Immature natural killer cell (primary cell): ENCODE measurements at regions not wholly inside any gene's neighbourhood (a gene's known extent, or its start where the extent isn't known, plus 50 kb on each side); places are given as distances from the start of the nearest gene placed in this dataset.

ENCODE experiments used
- DNase-seq, 3 donors: peaks; one replicate each; pipeline ENCODE4 v3.0.0; 2022; ENCODE audit warnings: mixed read lengths in 1 of 3
- H3K27ac Mint-ChIP-seq, 6 donors: one replicate each; pipeline ENCODE4 v1.8.0; 2020; ENCODE audit warnings: mixed read lengths in 6 of 6, mild to moderate bottlenecking in 5 of 6, inconsistent platforms in 4 of 6, moderate library complexity in 3 of 6
- H3K27me3 Mint-ChIP-seq, 3 donors: one replicate each; pipeline ENCODE4 v1.8.0; 2020 to 2021; ENCODE audit warnings: low read depth in 3 of 3, mild to moderate bottlenecking in 3 of 3, mixed read lengths in 3 of 3, moderate library complexity in 3 of 3, inconsistent platforms in 1 of 3
- H3K36me3 Mint-ChIP-seq, 3 donors: one replicate each; pipeline ENCODE4 v1.8.0; 2020; ENCODE audit warnings: mixed read lengths in 3 of 3, inconsistent platforms in 2 of 3, mild to moderate bottlenecking in 2 of 3
- H3K4me1 Mint-ChIP-seq, 2 donors: one replicate each; pipeline ENCODE4 v1.8.0; 2020; ENCODE audit warnings: inconsistent platforms in 2 of 2, mild to moderate bottlenecking in 2 of 2, mixed read lengths in 2 of 2, moderate library complexity in 1 of 2
- H3K4me3 Mint-ChIP-seq, 5 donors: one replicate each; pipeline ENCODE4 v1.8.0; 2020; ENCODE audit warnings: mild to moderate bottlenecking in 5 of 5, mixed read lengths in 5 of 5, inconsistent platforms in 3 of 5, moderate library complexity in 3 of 5
- H3K9me3 Mint-ChIP-seq, 6 donors: one replicate each; pipeline ENCODE4 v1.8.0; 2020; ENCODE audit warnings: mild to moderate bottlenecking in 6 of 6, mixed read lengths in 6 of 6, inconsistent platforms in 4 of 6, moderate library complexity in 3 of 6

- DNase-seq, result no peak
- Mint-ChIP-seq H3K27me3 (peaks cover 0 to 7% (median 2%) of the 10 kb centered on the region in 3 donors), H3K4me1 (no peaks in the 10 kb centered on the region), H3K4me3 (no peak overlapping the region), H3K36me3 (no peaks in the 10 kb centered on the region), H3K27ac (no peak overlapping the region), H3K9me3 (no peaks in the 10 kb centered on the region)
These were observed 146.2 kb upstream of the ZBED5 start for GRCh38 chr11:11004069-11004468.

DNA sequence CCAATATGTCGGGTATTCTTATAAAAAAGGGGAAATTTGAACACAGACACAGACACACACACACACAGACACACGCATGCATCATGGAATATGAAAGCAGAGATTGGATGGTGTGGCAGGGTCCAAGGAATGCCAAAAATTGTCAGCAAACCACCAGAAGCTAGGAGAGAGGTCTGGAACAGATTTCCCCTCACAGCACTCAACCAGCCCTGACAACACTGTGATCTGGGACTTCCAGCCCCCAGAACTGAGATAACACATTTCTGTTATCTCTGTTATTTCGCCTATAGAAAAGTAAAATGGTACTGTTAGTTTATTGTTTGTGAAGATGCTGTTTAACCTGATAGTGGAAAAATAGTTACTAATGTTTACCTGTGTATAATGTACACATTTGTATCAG, 145.4 kb upstream of the ZBED5 start:
- no peak for DNase-seq
- H3K27me3 Mint-ChIP-seq, result peaks cover 0 to 9% (median 2%) of the 10 kb centered on the region in 3 donors
- H3K4me3 Mint-ChIP-seq, result no peak overlapping the region
- H3K36me3 Mint-ChIP-seq, result no peaks in the 10 kb centered on the region
- no peak overlapping the region for H3K27ac Mint-ChIP-seq
- no peaks in the 10 kb centered on the region for H3K4me1 Mint-ChIP-seq
- no peaks in the 10 kb centered on the region for H3K9me3 Mint-ChIP-seq

DNA sequence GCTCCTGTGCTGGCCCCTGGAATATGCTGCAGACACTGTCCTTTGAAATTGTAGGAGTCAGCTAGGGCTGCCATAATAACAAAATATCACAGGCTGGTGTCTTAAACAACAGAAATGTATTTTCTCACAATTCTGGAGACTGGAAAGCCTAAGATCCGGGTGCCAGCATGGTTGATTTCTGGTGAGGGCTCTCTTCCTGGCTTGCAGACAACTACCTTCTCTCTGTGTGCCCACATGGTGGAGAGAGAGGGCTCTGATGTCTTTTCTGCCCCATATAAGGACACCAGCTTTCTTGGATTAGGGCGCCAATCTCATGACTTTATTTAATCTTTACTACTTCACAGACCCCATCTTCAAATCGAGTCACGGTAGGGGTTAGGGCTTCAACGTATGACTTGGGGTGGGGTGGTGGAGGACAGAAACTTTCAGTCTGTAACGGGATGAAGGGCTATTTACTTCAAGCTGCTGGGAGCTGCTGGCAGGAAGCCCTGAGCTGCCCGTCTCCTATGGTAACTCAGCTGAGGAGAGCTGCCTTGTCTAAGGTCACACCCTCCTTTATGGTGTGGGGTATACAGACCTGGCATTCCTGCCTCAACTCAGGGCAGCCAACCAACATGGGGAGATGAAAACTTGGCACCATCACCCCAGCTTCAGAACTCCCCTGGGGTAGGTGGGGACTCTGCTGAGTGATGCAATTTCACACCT, 142.9 kb upstream of the ZBED5 start:
- no peak overlapping the region for H3K27ac Mint-ChIP-seq

GRCh38 chr11:10998674-10999073, 140.8 kb upstream of the ZBED5 start:
- Mint-ChIP-seq H3K4me1 (no peaks in the 10 kb centered on the region), H3K4me3 (no peak overlapping the region), H3K27ac (no peak overlapping the region), H3K27me3 (peaks cover 0 to 9% (median 4%) of the 10 kb centered on the region in 3 donors), H3K9me3 (no peaks in the 10 kb centered on the region), H3K36me3 (no peaks in the 10 kb centered on the region)
- DNase-seq, result no peak

More for the DNA sequence above, 142.9 kb upstream of the ZBED5 start:
- H3K4me3 Mint-ChIP-seq, result no peak overlapping the region
- no peaks in the 10 kb centered on the region for H3K36me3 Mint-ChIP-seq
- DNase-seq, result no peak
- no peaks in the 10 kb centered on the region for H3K9me3 Mint-ChIP-seq
- no peaks in the 10 kb centered on the region for H3K4me1 Mint-ChIP-seq
- H3K27me3 Mint-ChIP-seq, result peaks cover 0 to 9% (median 6%) of the 10 kb centered on the region in 3 donors

DNA sequence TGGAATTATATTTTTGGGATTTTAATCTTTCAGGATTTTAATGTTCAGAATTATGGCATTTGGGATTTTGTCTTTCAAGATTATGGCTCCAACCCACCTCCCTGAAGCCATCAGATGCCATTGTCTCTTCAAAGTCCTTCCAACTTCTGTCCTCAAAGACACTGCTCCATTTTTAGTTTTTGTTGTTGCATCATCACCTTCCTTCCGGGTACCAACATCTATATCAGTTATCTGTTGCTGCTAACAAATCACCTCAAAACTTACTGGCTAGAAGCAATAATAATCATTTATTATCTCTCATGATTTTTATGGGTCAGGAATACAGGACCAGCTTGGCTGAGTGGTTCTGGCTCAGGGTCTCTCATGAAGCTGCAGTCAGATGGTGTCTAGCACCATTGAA, 138.8 kb upstream of the ZBED5 start:
- H3K27ac Mint-ChIP-seq, result no peak overlapping the region
- no peak for DNase-seq
- no peaks in the 10 kb centered on the region for H3K36me3 Mint-ChIP-seq
- no peaks in the 10 kb centered on the region for H3K4me1 Mint-ChIP-seq
- H3K4me3 Mint-ChIP-seq, result no peak overlapping the region
- peaks cover 0 to 7% (median 4%) of the 10 kb centered on the region in 3 donors for H3K27me3 Mint-ChIP-seq
- no peaks in the 10 kb centered on the region for H3K9me3 Mint-ChIP-seq

- H3K27me3 Mint-ChIP-seq, result peaks cover 1 to 4% (median 3%) of the 10 kb centered on the region in 3 donors
- no peaks in the 10 kb centered on the region for H3K9me3 Mint-ChIP-seq
- H3K4me1 Mint-ChIP-seq, result no peaks in the 10 kb centered on the region
- no peak overlapping the region for H3K4me3 Mint-ChIP-seq
- H3K36me3 Mint-ChIP-seq, result no peaks in the 10 kb centered on the region
- H3K27ac Mint-ChIP-seq, result no peak overlapping the region
- no peak for DNase-seq
These were observed 135.8 kb upstream of the ZBED5 start for GRCh38 chr11:10993640-10994039.

- DNase-seq, result no peak
- Mint-ChIP-seq H3K27ac (no peak overlapping the region), H3K4me1 (no peaks in the 10 kb centered on the region)
These were observed 135.3 kb upstream of the ZBED5 start for GRCh38 chr11:10993186-10993585.

GRCh38 chr11:10991393-10991792, 133.5 kb upstream of the ZBED5 start:
- Mint-ChIP-seq H3K9me3 (no peaks in the 10 kb centered on the region), H3K4me3 (no peak overlapping the region), H3K27ac (no peak overlapping the region), H3K36me3 (no peaks in the 10 kb centered on the region), H3K27me3 (peaks cover 0 to 3% (median 1%) of the 10 kb centered on the region in 3 donors), H3K4me1 (no peaks in the 10 kb centered on the region)
- DNase-seq, result no peak

More at GRCh38 chr11:10993186-10993585, 135.3 kb upstream of the ZBED5 start:
- Mint-ChIP-seq H3K27me3 (peaks cover 1 to 4% (median 3%) of the 10 kb centered on the region in 3 donors), H3K4me3 (no peak overlapping the region), H3K36me3 (no peaks in the 10 kb centered on the region), H3K9me3 (no peaks in the 10 kb centered on the region)

DNA sequence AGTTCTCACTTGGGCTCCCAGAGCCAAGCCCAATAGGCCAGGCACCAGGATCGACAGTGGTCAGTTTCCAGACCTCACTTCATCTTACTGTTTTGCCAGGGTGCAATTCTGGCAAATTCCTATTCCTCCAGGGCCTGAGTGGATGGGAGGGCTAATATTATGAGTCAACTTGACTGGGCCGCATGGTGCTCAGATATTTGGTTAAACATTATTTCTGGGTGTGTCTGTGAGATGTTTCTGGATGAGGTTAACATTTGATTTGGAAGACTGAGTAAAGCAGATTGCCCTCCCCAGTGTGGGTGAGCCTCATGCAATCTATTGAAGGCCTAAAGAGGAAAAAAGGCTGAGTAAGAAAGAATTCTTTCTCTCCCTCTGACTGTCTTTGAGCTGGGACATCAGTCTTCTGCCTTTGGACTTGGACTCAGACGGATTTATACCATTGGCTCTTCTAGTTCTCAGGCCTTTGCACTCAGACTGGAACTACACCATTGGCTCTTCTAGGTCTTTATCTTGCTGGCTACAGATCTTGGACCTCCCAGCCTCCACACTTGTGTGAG, 132.9 kb upstream of the ZBED5 start:
- H3K9me3 Mint-ChIP-seq, result no peaks in the 10 kb centered on the region
- H3K4me3 Mint-ChIP-seq, result no peak overlapping the region
- H3K27me3 Mint-ChIP-seq, result peaks cover 0 to 3% (median 1%) of the 10 kb centered on the region in 3 donors
- H3K4me1 Mint-ChIP-seq, result no peaks in the 10 kb centered on the region
- DNase-seq, result no peak
- no peaks in the 10 kb centered on the region for H3K36me3 Mint-ChIP-seq
- H3K27ac Mint-ChIP-seq, result no peak overlapping the region

GRCh38 chr11:10990160-10990559, 132.3 kb upstream of the ZBED5 start:
- no peaks in the 10 kb centered on the region for H3K9me3 Mint-ChIP-seq
- H3K27me3 Mint-ChIP-seq, result peaks cover 0 to 3% (median 1%) of the 10 kb centered on the region in 3 donors
- no peak for DNase-seq
- no peak overlapping the region for H3K27ac Mint-ChIP-seq
- H3K36me3 Mint-ChIP-seq, result no peaks in the 10 kb centered on the region
- no peak overlapping the region for H3K4me3 Mint-ChIP-seq
- H3K4me1 Mint-ChIP-seq, result no peaks in the 10 kb centered on the region

GRCh38 chr11:10986006-10986405, 128.2 kb upstream of the ZBED5 start:
- no peak for DNase-seq
- H3K9me3 Mint-ChIP-seq, result no peaks in the 10 kb centered on the region
- peaks cover 2 to 5% (median 5%) of the 10 kb centered on the region in 3 donors for H3K27me3 Mint-ChIP-seq
- no peaks in the 10 kb centered on the region for H3K36me3 Mint-ChIP-seq
- no peak overlapping the region for H3K4me3 Mint-ChIP-seq
- no peaks in the 10 kb centered on the region for H3K4me1 Mint-ChIP-seq
- H3K27ac Mint-ChIP-seq, result no peak overlapping the region

GRCh38 chr11:10984742-10985141, 126.9 kb upstream of the ZBED5 start:
- no peak for DNase-seq
- Mint-ChIP-seq H3K27me3 (peaks cover 2 to 5% (median 5%) of the 10 kb centered on the region in 3 donors), H3K36me3 (no peaks in the 10 kb centered on the region), H3K9me3 (no peaks in the 10 kb centered on the region), H3K4me3 (no peak overlapping the region), H3K4me1 (no peaks in the 10 kb centered on the region), H3K27ac (no peak overlapping the region)

DNA sequence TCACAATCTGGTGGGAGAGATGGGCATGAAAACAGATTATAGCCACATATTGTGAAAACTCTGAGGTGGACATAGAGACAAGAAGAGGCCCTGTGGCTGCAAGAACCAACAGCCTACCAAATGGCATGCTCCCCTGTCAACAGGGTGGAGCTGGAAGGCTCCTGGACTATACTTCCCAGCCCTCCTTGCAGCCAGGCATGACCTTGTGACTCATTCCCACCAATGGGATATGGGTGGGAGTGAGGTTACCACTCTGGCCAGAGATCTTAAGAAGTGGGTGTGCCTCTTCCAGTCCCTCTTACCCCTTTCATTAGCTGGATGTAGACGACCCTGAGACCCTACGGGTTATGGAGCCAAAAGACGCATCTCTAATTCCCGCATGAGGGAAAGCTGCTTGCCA, 126.4 kb upstream of the ZBED5 start:
- no peaks in the 10 kb centered on the region for H3K4me1 Mint-ChIP-seq
- H3K4me3 Mint-ChIP-seq, result no peak overlapping the region
- no peak overlapping the region for H3K27ac Mint-ChIP-seq
- no peaks in the 10 kb centered on the region for H3K36me3 Mint-ChIP-seq
- H3K27me3 Mint-ChIP-seq, result peaks cover 2 to 5% (median 5%) of the 10 kb centered on the region in 3 donors
- DNase-seq, result no peak
- no peaks in the 10 kb centered on the region for H3K9me3 Mint-ChIP-seq

DNA sequence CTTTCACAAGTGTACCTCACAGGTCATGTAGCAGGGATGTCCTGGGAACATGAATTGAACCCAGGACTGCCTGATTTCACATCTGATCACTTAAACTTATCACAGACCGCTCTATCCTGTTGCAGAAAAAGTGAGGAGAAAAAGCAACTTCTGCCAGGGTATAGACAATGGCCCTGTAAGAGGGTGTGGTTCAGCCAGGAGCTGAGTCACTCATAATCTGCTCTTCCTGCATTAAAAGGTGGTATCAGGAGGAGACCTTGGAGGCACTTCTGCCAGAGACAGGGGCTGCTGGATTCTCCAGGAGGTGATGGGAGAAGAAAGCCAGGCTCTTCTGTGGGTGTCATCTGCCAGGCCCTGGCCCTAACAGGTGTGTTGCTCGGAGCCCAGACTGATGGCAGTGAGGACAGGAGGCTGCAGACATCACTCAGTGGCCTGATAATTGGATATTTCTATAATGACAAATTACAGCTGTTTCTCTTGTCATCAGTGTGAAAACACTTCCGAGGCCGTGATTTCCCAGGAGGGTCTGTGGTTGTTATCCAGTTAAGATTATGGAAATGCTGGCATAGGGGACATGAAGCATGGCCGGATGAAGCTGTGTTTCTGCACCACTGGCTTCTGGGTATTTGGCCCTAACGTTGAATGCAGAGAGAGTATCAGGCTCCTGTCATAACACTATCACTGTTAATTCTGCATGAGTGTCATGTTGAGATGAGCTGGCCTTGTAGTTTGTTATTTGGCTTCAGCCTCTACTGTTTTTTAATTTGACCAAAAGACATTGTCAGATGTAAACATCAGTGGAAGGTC, 125.1 kb upstream of the ZBED5 start:
- Mint-ChIP-seq H3K9me3 (no peaks in the 10 kb centered on the region), H3K4me1 (no peaks in the 10 kb centered on the region), H3K36me3 (no peaks in the 10 kb centered on the region), H3K27ac (no peak overlapping the region), H3K27me3 (peaks cover 2 to 8% (median 7%) of the 10 kb centered on the region in 3 donors), H3K4me3 (no peak overlapping the region)
- no peak for DNase-seq
